H9 (cell line): ENCODE measurements at regions not wholly inside any gene's neighbourhood (a gene's known extent, or its start where the extent isn't known, plus 50 kb on each side); places are given as distances from the start of the nearest gene placed in this dataset.

Source experiments
- DNase-seq: peaks from one replicate; pipeline ENCODE4 v3.0.0-alpha.2; 2017
- H2AFZ ChIP-seq: one replicate; pipeline ENCODE4 v1.6.1; 2013; ENCODE audit warnings: mild to moderate bottlenecking, low read length, control low read depth, moderate library complexity
- H2AK5ac ChIP-seq: 2 replicates; pipeline ENCODE4 v1.6.1; 2013; ENCODE audit warnings: low read length, control low read depth, mixed read lengths; ENCODE audit not compliant: insufficient read length
- H2BK120ac ChIP-seq: one replicate; pipeline ENCODE4 v1.6.1; 2013; ENCODE audit warnings: low read depth, mild to moderate bottlenecking, low read length, control low read depth, inconsistent platforms; ENCODE audit not compliant: poor library complexity, severe bottlenecking
- H2BK12ac ChIP-seq: 2 replicates; pipeline ENCODE4 v1.6.1; 2013; ENCODE audit warnings: low read length, control low read depth, mixed read lengths, low read depth; ENCODE audit not compliant: insufficient read length
- H2BK15ac ChIP-seq: 2 replicates; pipeline ENCODE4 v1.6.1; 2013; ENCODE audit warnings: low read depth, low read length, control low read depth
- H2BK20ac ChIP-seq: one replicate; pipeline ENCODE4 v1.6.1; 2013; ENCODE audit warnings: low read depth, mild to moderate bottlenecking, low read length, control low read depth, inconsistent platforms; ENCODE audit not compliant: poor library complexity, severe bottlenecking
- H2BK5ac ChIP-seq: 2 replicates; pipeline ENCODE4 v1.6.1; 2013; ENCODE audit warnings: low read length, control low read depth, mixed read lengths; ENCODE audit not compliant: insufficient read length
- H3K14ac ChIP-seq: 2 replicates; pipeline ENCODE4 v1.6.1; 2013; ENCODE audit warnings: low read length, control low read depth; ENCODE audit not compliant: insufficient read depth
- H3K18ac ChIP-seq: 2 replicates; pipeline ENCODE4 v1.6.1; 2013; ENCODE audit warnings: low read depth, mild to moderate bottlenecking, mixed read lengths, low read length, control low read depth; ENCODE audit not compliant: insufficient read length
- H3K23ac ChIP-seq: 2 replicates; pipeline ENCODE4 v1.6.1; 2013; ENCODE audit warnings: low read length, control low read depth, mixed read lengths, low read depth; ENCODE audit not compliant: insufficient read length
- H3K23me2 ChIP-seq: 2 replicates; pipeline ENCODE4 v1.6.1; 2013; ENCODE audit warnings: low read depth, mild to moderate bottlenecking, mixed read lengths, low read length, control low read depth; ENCODE audit not compliant: insufficient read length, poor library complexity, severe bottlenecking
- H3K27ac ChIP-seq: 2 replicates; pipeline ENCODE4 v1.5.1; 2013; ENCODE audit warnings: low read length, control low read depth, mixed read lengths, low read depth; ENCODE audit not compliant: insufficient read length
- H3K27me3 ChIP-seq: 2 replicates; pipeline ENCODE4 v1.6.1; 2013; ENCODE audit warnings: low read length, control low read depth, inconsistent platforms; ENCODE audit not compliant: insufficient read depth
- H3K4ac ChIP-seq: 2 replicates; pipeline ENCODE4 v1.6.1; 2013; ENCODE audit warnings: low read depth, mild to moderate bottlenecking, control low read depth, inconsistent platforms, low read length, moderate library complexity
- H3K4me1 ChIP-seq: 2 replicates; pipeline ENCODE4 v1.6.1; 2013; ENCODE audit warnings: low read length, control low read depth, inconsistent platforms; ENCODE audit not compliant: insufficient read depth
- H3K4me2 ChIP-seq: 2 replicates; pipeline ENCODE4 v1.6.1; 2013; ENCODE audit warnings: low read length, control low read depth, mixed read lengths; ENCODE audit not compliant: insufficient read length, insufficient read depth
- H3K56ac ChIP-seq: 2 replicates; pipeline ENCODE4 v1.6.1; 2013; ENCODE audit warnings: low read depth, mild to moderate bottlenecking, mixed read lengths, low read length, control low read depth; ENCODE audit not compliant: insufficient read length
- H3K79me1 ChIP-seq: 2 replicates; pipeline ENCODE4 v1.6.1; 2013; ENCODE audit warnings: low read depth, mild to moderate bottlenecking, moderate library complexity, low read length, control low read depth, inconsistent platforms; ENCODE audit not compliant: insufficient read depth, poor library complexity, severe bottlenecking
- H3K79me2 ChIP-seq: 2 replicates; pipeline ENCODE4 v1.6.1; 2013; ENCODE audit warnings: low read length, control low read depth, inconsistent platforms; ENCODE audit not compliant: insufficient read depth
- H3K9ac ChIP-seq: 2 replicates; pipeline ENCODE4 v1.6.1; 2013; ENCODE audit warnings: low read length, control low read depth, mixed read lengths; ENCODE audit not compliant: insufficient read length; ENCODE audit errors: extremely low read depth
- H3K9me3 ChIP-seq: one replicate; pipeline ENCODE4 v1.6.1; 2013; ENCODE audit warnings: low read depth, low read length, inconsistent platforms; ENCODE audit not compliant: control insufficient read depth
- H3T11ph ChIP-seq: one replicate; pipeline ENCODE4 v1.6.1; 2013; ENCODE audit warnings: mild to moderate bottlenecking, low read length, control low read depth, inconsistent platforms
- H4K20me1 ChIP-seq: one replicate; pipeline ENCODE4 v1.6.1; 2013; ENCODE audit not compliant: control insufficient read depth, insufficient read length, insufficient read depth
- H4K5ac ChIP-seq: 2 replicates; pipeline ENCODE4 v1.6.1; 2013; ENCODE audit warnings: low read depth, mild to moderate bottlenecking, mixed read lengths, low read length, control low read depth; ENCODE audit not compliant: insufficient read length
- H4K8ac ChIP-seq: replicated peaks from 2 replicates; pipeline ENCODE4 v1.6.1; 2013; ENCODE audit warnings: low read length, control low read depth, mixed read lengths, low read depth; ENCODE audit not compliant: insufficient read length
- H4K91ac ChIP-seq: 2 replicates; pipeline ENCODE4 v1.6.1; 2013; ENCODE audit warnings: low read depth, mild to moderate bottlenecking, moderate library complexity, mixed read lengths, low read length, control low read depth; ENCODE audit not compliant: insufficient read length
- H3K27ac Mint-ChIP-seq, 3 experiments: 2 replicates in 2 of 3; 3 replicates in 1 of 3; pipeline ENCODE4 v1.8.0; 2020 to 2021; ENCODE audit warnings: mixed read lengths in 3 of 3, mild to moderate bottlenecking in 1 of 3, moderate library complexity in 1 of 3
- H3K27me3 Mint-ChIP-seq: 2 replicates; pipeline ENCODE4 v1.8.0; 2021; ENCODE audit warnings: low read depth, mild to moderate bottlenecking, moderate library complexity, mixed read lengths
- H3K36me3 Mint-ChIP-seq, 3 experiments: 2 replicates in 2 of 3; 3 replicates in 1 of 3; pipeline ENCODE4 v1.8.0; 2020 to 2021; ENCODE audit warnings: low read depth in 3 of 3, mixed read lengths in 3 of 3; ENCODE audit not compliant: insufficient read depth in 1 of 3
- H3K4me1 Mint-ChIP-seq, 2 experiments: 2 replicates each; pipeline ENCODE4 v1.8.0; 2020; ENCODE audit warnings: mixed read lengths in 2 of 2
- H3K4me3 Mint-ChIP-seq, 2 experiments: 2 replicates in 1 of 2; 3 replicates in 1 of 2; pipeline ENCODE4 v1.8.0; 2020 to 2021; ENCODE audit warnings: mild to moderate bottlenecking in 2 of 2, mixed read lengths in 2 of 2, moderate library complexity in 1 of 2
- H3K9me3 Mint-ChIP-seq, 2 experiments: 2 replicates in 1 of 2; 3 replicates in 1 of 2; pipeline ENCODE4 v1.8.0; 2020; ENCODE audit warnings: mild to moderate bottlenecking in 2 of 2, mixed read lengths in 2 of 2, moderate library complexity in 1 of 2
- WGBS: extraction: QIAGEN DNeasy Blood & Tissue Kit; methylation state at CpG from one replicate; pipeline ENCODE4 v1.1.7; 2013; ENCODE audit warnings: missing lambda C conversion rate, low lambda C conversion rate, mixed read lengths; ENCODE audit not compliant: insufficient read length; ENCODE audit errors: extremely low coverage; 5-methylcytosine and 5-hydroxymethylcytosine counted together
- TF ChIP-seq, protein P1 (sequence below): fragments of 200-600 bp; sonication (generic); conservative IDR thresholded peaks from 3 replicates; pipeline ENCODE4 v1.8.0; 2021; ENCODE audit warnings: antibody characterized with exemption, mild to moderate bottlenecking

DNA sequence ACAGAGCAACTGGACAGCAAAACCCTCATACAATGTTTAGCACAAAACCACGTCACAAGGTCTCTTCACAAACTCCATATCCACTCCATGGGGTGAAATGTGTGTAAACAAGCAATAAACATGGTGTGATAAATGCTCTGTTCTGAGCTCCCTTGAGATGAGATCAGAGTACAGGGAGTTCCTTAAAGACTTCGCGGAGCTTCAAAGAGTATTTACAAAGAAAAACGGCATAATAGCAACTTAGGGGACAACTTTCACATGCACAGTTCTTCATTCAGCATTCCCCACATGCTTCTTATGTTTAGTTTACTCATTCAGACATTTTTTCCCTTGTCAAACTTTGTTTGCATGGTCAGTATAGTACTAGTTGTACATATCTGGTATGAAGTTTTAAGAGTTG, 52.5 kb upstream of the SUCLG2 start:
- H4K5ac ChIP-seq = no peak overlapping the region
- no peaks in the 10 kb centered on the region for H3K79me2 ChIP-seq
- H2BK20ac ChIP-seq = no peak overlapping the region
- no peak overlapping the region for H3K9ac ChIP-seq
- no peak overlapping the region for H3K4me3 Mint-ChIP-seq
- WGBS = no CpG with 5 or more reads among the region's 4 CpGs
- H3K36me3 Mint-ChIP-seq = no peaks in the 10 kb centered on the region
- H2BK12ac ChIP-seq = no peak overlapping the region
- no peak overlapping the region for H4K8ac ChIP-seq
- H3K9me3 ChIP-seq = no peaks in the 10 kb centered on the region
- H3K4me1 Mint-ChIP-seq = peaks cover 21% of the 10 kb centered on the region in 2 experiments
- H3K23ac ChIP-seq = no peak overlapping the region
- H2BK120ac ChIP-seq = no peak overlapping the region
- H3T11ph ChIP-seq = no peak overlapping the region
- TF ChIP-seq, protein P1, sequence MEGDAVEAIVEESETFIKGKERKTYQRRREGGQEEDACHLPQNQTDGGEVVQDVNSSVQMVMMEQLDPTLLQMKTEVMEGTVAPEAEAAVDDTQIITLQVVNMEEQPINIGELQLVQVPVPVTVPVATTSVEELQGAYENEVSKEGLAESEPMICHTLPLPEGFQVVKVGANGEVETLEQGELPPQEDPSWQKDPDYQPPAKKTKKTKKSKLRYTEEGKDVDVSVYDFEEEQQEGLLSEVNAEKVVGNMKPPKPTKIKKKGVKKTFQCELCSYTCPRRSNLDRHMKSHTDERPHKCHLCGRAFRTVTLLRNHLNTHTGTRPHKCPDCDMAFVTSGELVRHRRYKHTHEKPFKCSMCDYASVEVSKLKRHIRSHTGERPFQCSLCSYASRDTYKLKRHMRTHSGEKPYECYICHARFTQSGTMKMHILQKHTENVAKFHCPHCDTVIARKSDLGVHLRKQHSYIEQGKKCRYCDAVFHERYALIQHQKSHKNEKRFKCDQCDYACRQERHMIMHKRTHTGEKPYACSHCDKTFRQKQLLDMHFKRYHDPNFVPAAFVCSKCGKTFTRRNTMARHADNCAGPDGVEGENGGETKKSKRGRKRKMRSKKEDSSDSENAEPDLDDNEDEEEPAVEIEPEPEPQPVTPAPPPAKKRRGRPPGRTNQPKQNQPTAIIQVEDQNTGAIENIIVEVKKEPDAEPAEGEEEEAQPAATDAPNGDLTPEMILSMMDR = no peak
- no peaks in the 10 kb centered on the region; the same call in 1 of the 2 replicates for H3K4me1 ChIP-seq
- H2BK15ac ChIP-seq = no peak overlapping the region
- H3K4ac ChIP-seq = no peak overlapping the region
- no peaks in the 10 kb centered on the region for H3K23me2 ChIP-seq
- H3K18ac ChIP-seq = no peak overlapping the region
- no peak overlapping the region; a peak in 1 of 7 replicates for H3K27ac Mint-ChIP-seq
- H4K20me1 ChIP-seq = no peaks in the 10 kb centered on the region
- H2AFZ ChIP-seq = no peak overlapping the region
- H3K56ac ChIP-seq = no peak overlapping the region
- H3K27me3 ChIP-seq = no peaks in the 10 kb centered on the region
- no peak overlapping the region for H2BK5ac ChIP-seq
- no peak overlapping the region for H3K27ac ChIP-seq
- no peaks in the 10 kb centered on the region for H3K9me3 Mint-ChIP-seq
- DNase-seq = no peak
- no peak overlapping the region for H3K4me2 ChIP-seq
- H2AK5ac ChIP-seq = no peak overlapping the region
- H3K27me3 Mint-ChIP-seq = no peaks in the 10 kb centered on the region
- H3K14ac ChIP-seq = no peak overlapping the region
- no peaks in the 10 kb centered on the region for H3K79me1 ChIP-seq
- H4K91ac ChIP-seq = no peak overlapping the region
